Activated T-cell treated with anti-CD3 and anti-CD28 coated beads, Interleukin-2, amount 50 U/mL, for 72 hours (primary cell): ENCODE measurements at regions not wholly inside any gene's neighbourhood (a gene's known extent, or its start where the extent isn't known, plus 50 kb on each side); places are given as distances from the start of the nearest gene placed in this dataset.

Experiments
- ATAC-seq, 2 donors: fragments of 150-1000 bp; cut with Tn5 transposase; replicated peaks in 1 of 2; 2 replicates each; pipeline ENCODE4 v1.10.0; 2021; ENCODE audit warnings: moderate library complexity in 2 of 2, mild to moderate bottlenecking in 1 of 2
- DNase-seq, 2 donors: peaks; one replicate each; pipeline ENCODE4 v3.0.0; 2021 to 2022; ENCODE audit warnings: mixed read lengths in 1 of 2
- H3K27ac Mint-ChIP-seq: one replicate; pipeline ENCODE4 v1.8.0; 2022; ENCODE audit warnings: mild to moderate bottlenecking, moderate library complexity, mixed read lengths
- H3K27me3 Mint-ChIP-seq: one replicate; pipeline ENCODE4 v1.8.0; 2022; ENCODE audit warnings: low read depth, mixed read lengths
- H3K36me3 Mint-ChIP-seq, 2 donors: one replicate each; pipeline ENCODE4 v1.8.0; 2022; ENCODE audit warnings: mixed read lengths in 2 of 2, mild to moderate bottlenecking in 1 of 2; ENCODE audit not compliant: insufficient read depth in 2 of 2
- H3K4me1 Mint-ChIP-seq: one replicate; pipeline ENCODE4 v1.8.0; 2022; ENCODE audit warnings: low read depth, mixed read lengths
- H3K4me3 Mint-ChIP-seq, 2 donors: one replicate each; pipeline ENCODE4 v1.8.0; 2022; ENCODE audit warnings: mild to moderate bottlenecking in 2 of 2, mixed read lengths in 2 of 2, moderate library complexity in 2 of 2
- H3K9me3 Mint-ChIP-seq, 2 donors: one replicate each; pipeline ENCODE4 v1.8.0; 2022; ENCODE audit warnings: mixed read lengths in 2 of 2

- Mint-ChIP-seq H3K4me1 (no peaks in the 10 kb centered on the region), H3K36me3 (no peaks in the 10 kb centered on the region), H3K27ac (no peak overlapping the region), H3K4me3 (no peak overlapping the region), H3K27me3 (peaks cover 22% of the 10 kb centered on the region), H3K9me3 (peaks cover 0 to 2% of the 10 kb centered on the region in 2 donors)
- ATAC-seq (no peak), DNase-seq (no peak)
Measured at GRCh38 chr9:87062746-87063145, 115.4 kb upstream of the GAS1 start.

- no peaks in the 10 kb centered on the region for H3K36me3 Mint-ChIP-seq
- H3K27ac Mint-ChIP-seq, result no peak overlapping the region
- no peaks in the 10 kb centered on the region for H3K9me3 Mint-ChIP-seq
- no peak for ATAC-seq
- no peak for DNase-seq
- H3K27me3 Mint-ChIP-seq, result peaks cover 17% of the 10 kb centered on the region
- no peak overlapping the region for H3K4me3 Mint-ChIP-seq
- no peaks in the 10 kb centered on the region for H3K4me1 Mint-ChIP-seq
Measured at GRCh38 chr9:87063246-87063645, 115.9 kb upstream of the GAS1 start.

DNA sequence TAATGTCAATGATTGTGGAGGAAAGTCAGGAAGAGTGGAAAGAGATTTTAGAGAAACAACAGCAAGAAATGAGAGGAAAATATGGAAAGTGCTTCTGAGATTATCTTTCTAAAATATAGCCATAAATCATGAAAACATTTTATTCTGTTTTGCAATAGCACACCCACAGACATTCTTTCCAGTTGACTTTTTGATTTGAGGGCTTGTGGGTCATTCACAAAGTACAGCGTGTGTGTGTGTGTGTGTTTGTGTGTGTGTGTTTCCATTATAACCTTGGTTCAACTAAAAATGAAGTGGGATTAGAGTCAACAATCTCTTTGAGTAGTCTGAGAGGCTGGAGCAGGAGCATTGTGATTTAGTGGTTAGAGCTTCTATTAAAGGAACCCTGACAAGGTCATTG is 116.6 kb upstream of the GAS1 start:
- ATAC-seq (no peak), DNase-seq (no peak)
- no peak overlapping the region for H3K27ac Mint-ChIP-seq
- H3K9me3 Mint-ChIP-seq, result no peaks in the 10 kb centered on the region
- no peaks in the 10 kb centered on the region for H3K36me3 Mint-ChIP-seq
- peaks cover 17% of the 10 kb centered on the region for H3K27me3 Mint-ChIP-seq
- H3K4me3 Mint-ChIP-seq, result no peak overlapping the region
- no peaks in the 10 kb centered on the region for H3K4me1 Mint-ChIP-seq

DNA sequence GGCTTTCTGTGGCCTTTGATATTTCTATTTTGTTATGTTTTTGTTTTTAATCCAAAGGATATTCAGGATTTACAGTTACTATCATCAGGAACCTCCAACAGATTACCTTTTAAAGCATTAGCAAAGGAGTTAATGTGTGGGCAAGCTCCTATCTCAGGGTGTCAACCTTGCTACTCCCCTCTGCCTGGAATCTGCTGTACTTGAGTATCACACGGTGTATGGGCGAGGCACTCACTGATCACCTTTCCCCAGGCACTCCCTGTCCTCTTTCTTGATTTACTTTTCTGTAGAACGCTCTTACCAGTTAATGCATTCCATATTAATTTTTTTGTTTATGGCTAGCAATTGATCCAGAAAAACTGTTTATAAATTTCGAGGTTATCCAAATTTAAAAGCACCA is 117.0 kb upstream of the GAS1 start:
- no peaks in the 10 kb centered on the region for H3K36me3 Mint-ChIP-seq
- DNase-seq (no peak), ATAC-seq (no peak)
- H3K27ac Mint-ChIP-seq, result no peak overlapping the region
- no peak overlapping the region for H3K4me3 Mint-ChIP-seq
- H3K4me1 Mint-ChIP-seq, result no peaks in the 10 kb centered on the region
- H3K9me3 Mint-ChIP-seq, result no peaks in the 10 kb centered on the region
- H3K27me3 Mint-ChIP-seq, result peaks cover 19% of the 10 kb centered on the region

DNA sequence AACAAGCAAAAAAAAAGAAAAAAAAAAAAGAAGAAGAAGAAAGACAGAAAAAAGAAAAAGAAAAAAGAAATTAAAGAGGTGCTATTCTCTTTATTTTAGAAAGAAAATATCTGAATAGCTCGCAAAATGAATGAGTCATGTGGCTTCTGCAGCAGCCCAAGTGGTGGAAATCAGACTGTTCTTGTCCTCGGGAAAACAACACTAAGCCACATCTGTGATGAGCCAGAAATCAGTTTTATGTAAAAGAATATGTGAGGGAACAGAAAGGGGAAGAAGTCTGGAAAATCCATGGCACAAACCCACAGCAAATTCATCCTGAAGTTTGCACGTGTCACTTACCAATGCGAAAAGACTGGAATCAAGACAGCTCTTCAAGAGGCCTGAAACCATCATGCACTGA is 118.7 kb upstream of the GAS1 start:
- no peaks in the 10 kb centered on the region for H3K9me3 Mint-ChIP-seq
- DNase-seq, result no peak
- H3K4me1 Mint-ChIP-seq, result no peaks in the 10 kb centered on the region

GRCh38 chr9:87067426-87067825 is 120.1 kb upstream of the GAS1 start:
- Mint-ChIP-seq H3K27me3 (peaks cover 10% of the 10 kb centered on the region), H3K4me3 (no peak overlapping the region), H3K4me1 (no peaks in the 10 kb centered on the region), H3K27ac (no peak overlapping the region), H3K36me3 (no peaks in the 10 kb centered on the region), H3K9me3 (no peaks in the 10 kb centered on the region)
- DNase-seq (no peak), ATAC-seq (no peak)

More for the DNA sequence above, 118.7 kb upstream of the GAS1 start:
- Mint-ChIP-seq H3K27ac (no peak overlapping the region), H3K27me3 (peaks cover 20% of the 10 kb centered on the region), H3K4me3 (no peak overlapping the region), H3K36me3 (no peaks in the 10 kb centered on the region)
- no peak for ATAC-seq

GRCh38 chr9:87068177-87068840 is 121.0 kb upstream of the GAS1 start:
- Mint-ChIP-seq H3K4me3 (no peak overlapping the region), H3K27me3 (peaks cover 10% of the 10 kb centered on the region), H3K9me3 (no peaks in the 10 kb centered on the region), H3K4me1 (no peaks in the 10 kb centered on the region), H3K36me3 (no peaks in the 10 kb centered on the region), H3K27ac (no peak overlapping the region)
- no peak for ATAC-seq
- no peak for DNase-seq

DNA sequence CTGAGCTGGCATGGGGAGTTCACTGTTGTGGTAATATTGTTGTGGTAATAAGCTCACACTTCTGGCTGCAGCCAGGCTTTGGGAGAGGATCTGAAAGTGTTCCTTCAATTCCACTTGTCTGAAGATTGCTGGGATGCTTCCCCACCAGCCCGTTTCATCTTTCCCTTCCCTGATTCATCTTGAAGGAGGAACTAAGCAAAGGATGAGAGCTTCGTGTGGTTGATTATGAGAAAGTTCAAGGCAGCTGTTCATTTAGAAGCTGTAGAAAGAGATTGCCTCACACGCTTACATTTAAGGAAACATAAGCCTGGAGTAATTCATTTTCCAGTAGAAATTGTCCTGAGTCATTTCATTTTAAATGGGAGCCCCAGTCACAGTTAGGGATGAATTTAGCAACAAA is 122.4 kb upstream of the GAS1 start:
- ATAC-seq (no peak), DNase-seq (no peak)
- Mint-ChIP-seq H3K9me3 (no peaks in the 10 kb centered on the region), H3K27ac (no peak overlapping the region), H3K4me3 (no peak overlapping the region), H3K36me3 (no peaks in the 10 kb centered on the region), H3K27me3 (peaks cover 5% of the 10 kb centered on the region), H3K4me1 (no peaks in the 10 kb centered on the region)

DNA sequence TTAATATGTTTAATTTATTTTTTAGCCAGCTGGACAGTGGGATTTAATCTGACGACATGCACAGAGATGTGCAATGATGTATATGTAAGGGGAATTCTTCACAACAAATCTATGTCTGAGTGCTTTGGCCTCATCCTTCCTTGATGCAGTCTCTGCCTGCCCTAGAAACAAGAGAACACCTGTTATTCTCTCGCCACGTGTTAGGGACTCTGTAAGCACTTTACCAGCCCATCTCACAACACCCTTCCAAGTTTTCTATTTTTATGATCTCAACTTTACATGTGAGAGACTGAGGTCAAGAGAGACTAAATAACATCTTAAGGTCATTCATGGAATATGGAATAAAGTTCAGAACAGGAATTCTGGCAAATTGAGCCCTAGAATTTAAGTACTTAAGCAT is 123.0 kb upstream of the GAS1 start:
- Mint-ChIP-seq H3K36me3 (no peaks in the 10 kb centered on the region), H3K4me3 (no peak overlapping the region), H3K9me3 (no peaks in the 10 kb centered on the region), H3K27ac (no peak overlapping the region), H3K4me1 (no peaks in the 10 kb centered on the region), H3K27me3 (peaks cover 5% of the 10 kb centered on the region)
- ATAC-seq, result no peak
- no peak for DNase-seq

- DNase-seq (no peak), ATAC-seq (no peak)
- Mint-ChIP-seq H3K4me3 (no peak overlapping the region), H3K27me3 (peaks cover 5% of the 10 kb centered on the region), H3K36me3 (no peaks in the 10 kb centered on the region), H3K4me1 (no peaks in the 10 kb centered on the region), H3K9me3 (no peaks in the 10 kb centered on the region), H3K27ac (no peak overlapping the region)
Measured at GRCh38 chr9:87071473-87071872, 124.2 kb upstream of the GAS1 start.

DNA sequence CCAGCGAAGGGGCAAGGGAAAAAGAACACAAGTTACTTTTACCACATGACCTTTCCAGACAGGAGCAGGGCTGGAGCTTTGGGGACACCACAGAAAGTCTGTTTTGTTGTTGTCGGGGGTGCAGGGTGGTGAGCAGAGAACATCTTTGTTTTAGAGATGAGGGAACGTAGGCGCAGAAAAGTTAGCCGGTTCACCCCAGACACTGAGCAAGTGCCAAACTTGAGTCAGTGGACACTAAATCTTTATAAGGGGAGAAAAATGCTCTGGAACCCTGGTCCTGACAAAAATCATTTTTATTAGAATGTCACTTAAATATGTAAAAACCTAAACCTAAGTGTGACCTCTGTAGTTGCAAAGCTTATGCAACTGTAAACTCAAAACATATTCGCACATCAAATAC is 126.4 kb upstream of the GAS1 start:
- Mint-ChIP-seq H3K27me3 (peaks cover 5% of the 10 kb centered on the region), H3K27ac (no peak overlapping the region), H3K4me3 (no peak overlapping the region), H3K4me1 (no peaks in the 10 kb centered on the region), H3K9me3 (no peaks in the 10 kb centered on the region), H3K36me3 (no peaks in the 10 kb centered on the region)
- DNase-seq, result no peak
- no peak for ATAC-seq

DNA sequence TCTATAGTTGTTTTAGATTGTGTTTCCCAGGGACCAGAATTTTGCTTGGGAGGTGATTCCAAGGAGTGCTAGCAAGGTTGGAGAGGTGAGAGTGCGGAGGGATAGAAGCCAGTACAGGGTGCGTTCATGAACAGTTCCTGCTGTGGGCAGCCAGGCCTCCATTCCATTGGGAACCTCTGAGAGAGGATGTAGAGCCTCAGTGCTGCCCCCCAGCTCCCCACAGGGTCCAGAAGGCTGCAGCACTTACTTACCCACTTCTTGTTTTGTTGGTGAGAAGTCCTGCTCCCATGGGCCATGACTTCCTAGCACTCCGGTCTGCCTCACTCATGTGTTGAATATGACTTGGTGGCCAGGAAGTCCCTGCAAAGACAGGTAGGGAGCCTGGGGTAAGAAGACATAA is 128.2 kb upstream of the GAS1 start:
- no peak for DNase-seq
- Mint-ChIP-seq H3K4me3 (no peak overlapping the region), H3K4me1 (no peaks in the 10 kb centered on the region), H3K27me3 (no peaks in the 10 kb centered on the region), H3K9me3 (peaks cover 0 to 2% of the 10 kb centered on the region in 2 donors), H3K36me3 (no peaks in the 10 kb centered on the region), H3K27ac (no peak overlapping the region)
- no peak for ATAC-seq

- DNase-seq, result no peak
- H3K9me3 Mint-ChIP-seq, result peaks cover 0 to 2% of the 10 kb centered on the region in 2 donors
- H3K4me1 Mint-ChIP-seq, result no peaks in the 10 kb centered on the region
- no peak for ATAC-seq
- no peaks in the 10 kb centered on the region for H3K27me3 Mint-ChIP-seq
- no peak overlapping the region for H3K27ac Mint-ChIP-seq
- no peak overlapping the region for H3K4me3 Mint-ChIP-seq
- no peaks in the 10 kb centered on the region for H3K36me3 Mint-ChIP-seq
Measured at GRCh38 chr9:87076825-87077224, 129.5 kb upstream of the GAS1 start.

GRCh38 chr9:87077986-87078385 is 130.7 kb upstream of the GAS1 start:
- Mint-ChIP-seq H3K27me3 (no peaks in the 10 kb centered on the region), H3K4me3 (no peak overlapping the region), H3K27ac (no peak overlapping the region), H3K9me3 (peaks cover 0 to 2% of the 10 kb centered on the region in 2 donors), H3K36me3 (no peaks in the 10 kb centered on the region), H3K4me1 (no peaks in the 10 kb centered on the region)
- DNase-seq (no peak), ATAC-seq (no peak)
